22Rv1 (cell line): ENCODE measurements at regions not wholly inside any gene's neighbourhood (a gene's known extent, or its start where the extent isn't known, plus 50 kb on each side); places are given as distances from the start of the nearest gene placed in this dataset.

Experiments
- ZFX ChIP-seq: fragments of 450-650 bp; IDR thresholded peaks from 2 replicates; pipeline ENCODE4 v1.6.1; 2017; ENCODE audit warnings: antibody characterized with exemption, borderline replicate concordance
- TF ChIP-seq, protein P1 (sequence below): fragments of 450-650 bp; IDR thresholded peaks from 2 replicates; pipeline ENCODE4 v1.5.1; 2017; ENCODE audit warnings: mild to moderate bottlenecking

DNA sequence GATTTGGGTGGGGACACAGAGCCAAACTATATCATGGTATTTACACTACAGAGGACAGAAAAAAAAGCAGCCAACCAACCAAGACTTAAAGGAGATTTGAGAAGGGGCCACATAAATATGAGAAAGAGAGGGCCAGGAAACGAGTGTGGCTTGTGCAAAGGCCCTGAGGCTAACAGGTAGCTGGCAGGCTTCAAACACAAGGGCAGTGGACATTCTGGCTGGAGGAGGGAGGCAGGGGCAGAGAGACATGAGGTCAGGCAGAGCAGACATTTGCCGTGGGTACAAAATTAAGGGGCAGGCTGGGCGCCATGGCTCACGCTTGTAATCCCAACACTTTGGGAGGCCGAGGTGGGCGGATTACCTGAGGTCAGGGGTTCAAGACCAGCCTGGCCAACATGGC lies 278.7 kb downstream of the FOXO1 start:
- TF ChIP-seq ZFX = no peak
- TF ChIP-seq, protein P1, sequence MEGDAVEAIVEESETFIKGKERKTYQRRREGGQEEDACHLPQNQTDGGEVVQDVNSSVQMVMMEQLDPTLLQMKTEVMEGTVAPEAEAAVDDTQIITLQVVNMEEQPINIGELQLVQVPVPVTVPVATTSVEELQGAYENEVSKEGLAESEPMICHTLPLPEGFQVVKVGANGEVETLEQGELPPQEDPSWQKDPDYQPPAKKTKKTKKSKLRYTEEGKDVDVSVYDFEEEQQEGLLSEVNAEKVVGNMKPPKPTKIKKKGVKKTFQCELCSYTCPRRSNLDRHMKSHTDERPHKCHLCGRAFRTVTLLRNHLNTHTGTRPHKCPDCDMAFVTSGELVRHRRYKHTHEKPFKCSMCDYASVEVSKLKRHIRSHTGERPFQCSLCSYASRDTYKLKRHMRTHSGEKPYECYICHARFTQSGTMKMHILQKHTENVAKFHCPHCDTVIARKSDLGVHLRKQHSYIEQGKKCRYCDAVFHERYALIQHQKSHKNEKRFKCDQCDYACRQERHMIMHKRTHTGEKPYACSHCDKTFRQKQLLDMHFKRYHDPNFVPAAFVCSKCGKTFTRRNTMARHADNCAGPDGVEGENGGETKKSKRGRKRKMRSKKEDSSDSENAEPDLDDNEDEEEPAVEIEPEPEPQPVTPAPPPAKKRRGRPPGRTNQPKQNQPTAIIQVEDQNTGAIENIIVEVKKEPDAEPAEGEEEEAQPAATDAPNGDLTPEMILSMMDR = no peak
